ENCODE measurements at regions not wholly inside any gene's neighbourhood (a gene's known extent, or its start where the extent isn't known, plus 50 kb on each side); places are given as distances from the start of the nearest gene placed in this dataset.

DNA sequence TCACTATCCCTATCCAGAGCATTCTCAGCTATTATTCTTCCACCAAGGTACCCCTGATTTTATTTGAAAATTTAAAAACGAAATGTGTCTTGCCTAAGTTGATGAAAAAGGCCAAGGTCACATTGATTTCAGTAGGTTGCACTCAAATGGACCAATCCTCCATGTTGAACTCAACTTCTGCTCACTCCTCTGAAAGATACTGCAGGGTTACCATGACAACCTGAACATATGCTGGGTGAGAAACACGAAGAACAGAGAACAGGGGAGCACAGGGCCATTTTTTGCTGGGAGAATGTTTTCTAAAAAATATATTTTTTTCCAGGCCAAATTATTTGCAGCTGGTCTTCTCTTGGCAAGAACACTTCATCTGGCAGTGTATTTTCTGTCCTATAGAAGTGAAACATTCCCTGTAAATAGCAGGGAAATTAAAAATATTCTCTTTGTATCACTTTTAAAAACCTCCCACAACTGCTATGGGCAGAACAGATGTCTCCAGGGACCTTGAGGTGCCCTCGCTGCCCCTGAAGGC lies 215.9 kb downstream of the NXNL2 start:
- in situ Hi-C loops (cut with HindIII; ENCODE audit: low sequenced_read_pairs), result no loop called here
- no peak overlapping the region for H3K4me3 ChIP-seq (ENCODE audit: low read depth, low read length)
- no peak for DNase-seq (ENCODE audit: low read depth)
- TF ChIP-seq CTCF (IDR thresholded peaks at IDR 0.05; ENCODE audit: low read depth, low read length, missing control alignments), result no peak

DNA sequence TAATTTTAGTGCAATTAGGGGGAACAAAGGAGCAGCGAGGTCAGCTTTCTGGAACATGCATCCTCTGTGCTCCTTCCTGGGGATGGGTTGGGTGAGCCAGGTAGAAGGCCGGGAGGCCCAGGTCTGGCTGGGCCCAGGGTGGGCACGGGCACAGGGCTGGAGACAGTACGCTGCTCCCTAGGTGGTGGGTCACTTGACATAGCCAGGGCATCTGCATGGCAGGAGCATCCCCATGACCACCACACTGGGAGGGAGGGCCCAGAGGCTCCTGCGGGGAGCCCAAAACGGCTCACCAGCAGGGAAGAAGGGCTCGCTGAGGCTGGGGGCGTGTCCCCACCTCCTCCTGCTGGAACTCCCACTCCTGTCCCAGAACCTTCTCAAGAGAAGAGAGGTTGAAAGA lies 216.8 kb downstream of the NXNL2 start:
- no peak for DNase-seq (ENCODE audit: low read depth)
- TF ChIP-seq CTCF (IDR thresholded peaks at IDR 0.05; ENCODE audit: low read depth, low read length, missing control alignments), result no peak
- no peak overlapping the region for H3K4me3 ChIP-seq (ENCODE audit: low read depth, low read length)
- in situ Hi-C loops (cut with HindIII; ENCODE audit: low sequenced_read_pairs), result no loop called here

GRCh38 chr9:88753691-88754367 lies 218.9 kb downstream of the NXNL2 start:
- DNase-seq (ENCODE audit: low read depth), result no peak
- H3K4me3 ChIP-seq (ENCODE audit: low read depth, low read length), result no peak overlapping the region
- in situ Hi-C loops (cut with HindIII; ENCODE audit: low sequenced_read_pairs), result no loop called here
- no peak for TF ChIP-seq CTCF (IDR thresholded peaks at IDR 0.05; ENCODE audit: low read depth, low read length, missing control alignments)

DNA sequence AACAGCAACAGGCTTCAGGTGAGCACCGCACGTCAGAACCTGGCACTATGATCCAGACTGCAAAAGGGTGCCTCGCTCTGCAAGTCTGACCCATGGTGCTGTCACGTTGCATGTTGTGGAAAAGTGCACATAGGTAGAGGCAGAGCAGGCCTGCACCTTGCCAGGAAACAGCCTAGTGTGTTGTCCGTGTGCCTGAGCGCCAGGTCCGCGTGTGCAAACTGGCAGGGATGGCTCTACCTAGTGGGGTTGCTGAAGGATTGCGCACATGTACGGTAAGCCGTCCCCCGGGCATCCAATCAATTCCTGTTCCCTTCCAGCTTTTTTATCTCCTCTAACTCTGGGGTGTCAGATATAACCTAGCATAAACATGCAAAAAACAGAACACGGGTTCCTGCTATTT lies 219.5 kb downstream of the NXNL2 start:
- H3K4me3 ChIP-seq (ENCODE audit: low read depth, low read length), result no peak overlapping the region
- no peak for TF ChIP-seq CTCF (IDR thresholded peaks at IDR 0.05; ENCODE audit: low read depth, low read length, missing control alignments)
- DNase-seq (ENCODE audit: low read depth), result no peak
- in situ Hi-C loops (cut with HindIII; ENCODE audit: low sequenced_read_pairs), result no loop called here

DNA sequence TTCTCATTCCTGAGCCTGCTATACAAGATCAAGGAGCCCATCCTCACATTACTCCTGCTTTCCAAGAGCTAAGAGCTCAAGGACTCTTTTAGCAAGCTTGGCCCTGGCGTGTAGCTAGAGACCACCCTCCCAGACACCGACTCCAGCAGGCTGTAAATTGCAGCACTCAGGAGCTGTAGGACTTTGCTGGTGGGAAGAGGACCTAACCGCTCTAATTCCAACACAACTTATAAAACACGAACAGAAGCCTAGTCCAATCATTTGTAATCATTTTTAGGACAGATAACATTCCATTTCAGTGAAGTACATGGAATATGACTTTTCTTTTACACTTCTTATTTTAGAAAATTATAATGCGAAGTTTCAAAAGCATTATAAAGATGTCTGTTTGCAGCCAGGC lies 219.9 kb downstream of the NXNL2 start:
- DNase-seq (ENCODE audit: low read depth), result no peak
- in situ Hi-C loops (cut with HindIII; ENCODE audit: low sequenced_read_pairs), result no loop called here

GRCh38 chr9:88757406-88758010 lies 222.5 kb downstream of the NXNL2 start:
- H3K4me3 ChIP-seq (ENCODE audit: low read depth, low read length), result no peak overlapping the region
- in situ Hi-C loops (cut with HindIII; ENCODE audit: low sequenced_read_pairs), result no loop called here
- no peak for DNase-seq (ENCODE audit: low read depth)
- no peak for TF ChIP-seq CTCF (IDR thresholded peaks at IDR 0.05; ENCODE audit: low read depth, low read length, missing control alignments)

More for the DNA sequence above, 219.9 kb downstream of the NXNL2 start:
- TF ChIP-seq CTCF (IDR thresholded peaks at IDR 0.05; ENCODE audit: low read depth, low read length, missing control alignments), result no peak
- no peak overlapping the region for H3K4me3 ChIP-seq (ENCODE audit: low read depth, low read length)
